GOT3 (cell line): ENCODE measurements at regions not wholly inside any gene's neighbourhood (a gene's known extent, or its start where the extent isn't known, plus 50 kb on each side); places are given as distances from the start of the nearest gene placed in this dataset.

Source experiments
- DNase-seq: peaks from one replicate; lab custom pipeline; 2025; ENCODE audit warnings: mixed read lengths; lab: John Stamatoyannopoulos, UW

DNA sequence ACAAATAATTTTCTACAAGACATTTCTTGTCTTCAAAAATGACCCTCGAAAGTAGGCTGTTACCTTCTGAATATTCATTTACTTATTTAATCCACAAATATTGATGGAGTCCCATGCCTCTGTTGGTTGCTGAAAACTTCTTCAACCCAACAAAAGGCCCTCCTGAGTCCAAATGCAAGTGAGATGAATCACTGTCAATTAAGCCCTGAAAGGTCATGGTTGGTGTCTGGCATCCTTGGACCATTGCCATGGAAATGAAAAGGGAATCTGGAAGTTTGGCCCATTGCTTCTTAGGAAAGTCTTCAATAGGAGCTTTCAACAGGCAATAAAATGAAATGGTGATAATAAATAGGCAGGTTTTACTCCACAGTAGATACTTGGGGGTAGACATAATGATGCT lies 364.7 kb upstream of the DYNLRB2 start:
- DNase-seq: no peak

- no peak for DNase-seq
These were observed 365.8 kb upstream of the DYNLRB2 start for GRCh38 chr16:80175011-80175410.

DNA sequence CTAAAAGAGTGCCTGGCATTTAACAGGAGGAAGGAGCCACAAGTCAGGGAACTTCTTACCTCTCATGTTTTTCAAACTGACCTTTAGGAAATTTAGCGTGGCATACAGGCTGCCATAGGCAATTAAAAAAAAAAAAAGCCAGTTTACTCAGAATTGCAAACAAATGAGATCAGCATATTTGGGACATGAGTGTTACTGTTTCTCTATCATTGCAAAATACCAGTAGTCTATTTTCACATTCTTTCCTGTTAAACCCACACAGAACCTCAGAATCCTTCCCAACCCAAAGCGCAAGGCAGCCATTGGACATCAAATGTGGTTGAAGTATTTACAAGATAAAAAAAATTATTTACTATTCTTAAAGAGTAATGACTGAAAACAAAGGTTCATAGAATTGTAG lies 366.4 kb upstream of the DYNLRB2 start:
- DNase-seq: no peak

GRCh38 chr16:80171746-80172145 lies 369.0 kb upstream of the DYNLRB2 start:
- DNase-seq: no peak

- DNase-seq: no peak
These were observed 369.6 kb upstream of the DYNLRB2 start for GRCh38 chr16:80171199-80171598.

GRCh38 chr16:80167657-80168390 lies 373.0 kb upstream of the DYNLRB2 start:
- no peak for DNase-seq

- DNase-seq: no peak
These were observed 374.7 kb upstream of the DYNLRB2 start for GRCh38 chr16:80166082-80166481.

- DNase-seq: no peak
These were observed 375.7 kb upstream of the DYNLRB2 start for GRCh38 chr16:80164966-80165550.

- no peak for DNase-seq
These were observed 377.5 kb upstream of the DYNLRB2 start for GRCh38 chr16:80163339-80163738.

DNA sequence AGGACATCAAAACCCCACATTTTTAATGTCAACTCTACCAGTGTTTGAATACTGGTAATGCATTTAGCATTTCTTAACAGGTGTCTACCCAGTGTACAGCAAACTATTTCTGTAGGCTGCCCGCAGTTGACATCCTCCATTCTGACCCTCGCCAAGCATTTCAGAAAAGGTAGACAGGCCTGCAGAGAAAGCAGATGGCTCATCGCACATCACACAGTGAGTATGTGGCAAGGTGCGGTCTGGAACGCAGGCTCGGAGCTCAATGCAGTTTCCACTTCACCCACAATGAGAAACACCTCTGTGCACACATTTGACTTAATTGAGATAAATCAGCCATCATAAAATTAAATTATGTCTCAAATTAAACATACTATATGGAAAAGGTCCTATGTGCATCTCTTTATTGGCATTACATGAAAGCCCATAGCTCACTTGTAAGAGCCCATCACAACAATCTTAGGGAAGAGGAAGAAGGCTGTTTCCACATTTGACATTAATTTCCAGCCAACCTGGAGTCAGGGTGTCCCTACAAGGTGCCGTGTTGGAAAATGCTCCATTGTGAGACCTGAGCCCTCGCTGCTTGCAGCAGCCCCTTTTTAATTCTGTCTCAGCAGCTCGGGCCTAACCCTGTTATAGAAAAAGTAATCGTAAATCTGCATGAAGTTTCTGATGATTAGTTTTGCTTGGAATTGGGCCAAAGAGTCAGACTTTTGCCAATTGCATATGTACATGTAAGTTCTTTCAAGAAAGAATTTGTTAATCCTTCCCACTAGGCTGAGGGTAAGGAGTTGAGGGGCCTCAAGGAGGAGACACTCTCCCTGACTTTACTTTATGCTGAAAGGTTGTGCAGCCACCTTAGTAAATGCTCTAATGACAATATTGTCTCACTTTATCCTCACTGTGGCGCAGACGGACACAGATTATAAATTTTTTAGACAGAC lies 378.7 kb upstream of the DYNLRB2 start:
- no peak for DNase-seq

DNA sequence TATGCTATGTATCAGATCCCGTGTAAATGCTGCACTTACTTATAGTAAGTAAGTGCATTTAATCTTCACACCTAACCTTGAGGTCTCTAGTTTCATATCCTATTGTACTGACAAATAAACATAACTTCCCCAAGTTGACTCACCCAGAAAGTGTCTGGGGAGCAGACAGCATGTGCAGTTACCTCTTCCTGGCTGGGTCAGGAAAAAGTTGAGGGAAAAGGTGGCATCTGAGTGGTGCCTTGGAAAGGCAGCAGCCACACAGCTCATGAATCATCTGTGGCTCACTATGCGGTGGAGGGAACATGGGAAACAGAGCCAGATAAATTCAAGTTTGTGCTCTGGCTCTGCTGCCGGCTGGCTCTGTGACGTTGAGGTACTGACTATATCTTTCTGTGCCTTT lies 382.0 kb upstream of the DYNLRB2 start:
- DNase-seq: no peak

- no peak for DNase-seq
These were observed 389.1 kb upstream of the DYNLRB2 start for GRCh38 chr16:80151722-80152111.

DNA sequence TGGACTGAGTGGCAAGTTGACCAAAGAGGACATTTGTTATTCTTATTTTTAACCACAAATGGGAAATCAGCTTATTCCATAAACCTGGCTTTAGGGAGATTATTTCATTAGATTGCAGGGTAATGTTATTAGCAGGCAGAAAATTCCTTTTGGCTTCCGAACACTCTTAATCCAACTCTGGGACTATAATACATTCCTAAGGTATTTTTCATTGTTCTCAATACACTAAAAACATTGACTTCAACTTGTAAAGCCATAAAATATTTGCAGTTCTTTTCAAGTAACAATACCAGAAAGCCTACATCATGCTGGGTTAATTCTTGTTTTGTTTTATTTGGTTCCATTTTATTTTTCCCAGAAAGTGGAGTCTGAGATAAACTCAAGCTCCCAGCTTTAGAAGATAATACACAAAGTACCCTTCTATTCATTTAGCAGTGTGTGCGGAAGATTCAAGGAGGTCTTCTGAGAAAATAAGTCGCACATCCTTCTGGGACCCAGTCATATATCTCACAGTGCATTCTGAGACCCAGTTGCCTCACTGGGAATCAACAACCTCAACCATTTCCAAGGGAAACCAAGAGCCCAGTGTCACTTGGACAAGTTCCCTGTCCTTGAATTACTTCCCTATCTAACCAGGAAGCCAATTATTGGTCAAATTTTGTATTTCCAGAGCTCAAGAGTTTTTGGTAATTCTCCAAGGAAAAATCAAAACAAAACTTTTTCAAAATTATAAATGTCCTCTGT lies 389.6 kb upstream of the DYNLRB2 start:
- no peak for DNase-seq

DNA sequence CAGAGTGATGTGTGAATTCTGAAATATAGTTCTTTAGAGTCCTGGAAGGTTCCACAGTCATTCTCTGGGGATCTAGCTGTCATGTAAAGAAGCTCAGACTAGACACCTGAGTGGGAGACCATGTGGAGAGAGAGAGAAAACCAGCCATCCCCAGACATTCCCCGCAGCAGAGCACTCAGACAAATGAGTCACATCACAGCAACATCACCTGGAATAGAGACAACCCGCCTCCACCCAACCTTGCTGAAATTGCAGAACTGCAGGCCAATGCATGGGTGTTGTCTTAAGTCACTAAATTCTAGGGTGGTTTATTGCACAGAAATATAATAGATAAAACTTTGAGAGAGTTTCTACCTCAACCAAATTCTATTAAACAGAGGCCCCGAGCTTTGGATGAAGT lies 392.0 kb upstream of the DYNLRB2 start:
- DNase-seq: no peak

DNA sequence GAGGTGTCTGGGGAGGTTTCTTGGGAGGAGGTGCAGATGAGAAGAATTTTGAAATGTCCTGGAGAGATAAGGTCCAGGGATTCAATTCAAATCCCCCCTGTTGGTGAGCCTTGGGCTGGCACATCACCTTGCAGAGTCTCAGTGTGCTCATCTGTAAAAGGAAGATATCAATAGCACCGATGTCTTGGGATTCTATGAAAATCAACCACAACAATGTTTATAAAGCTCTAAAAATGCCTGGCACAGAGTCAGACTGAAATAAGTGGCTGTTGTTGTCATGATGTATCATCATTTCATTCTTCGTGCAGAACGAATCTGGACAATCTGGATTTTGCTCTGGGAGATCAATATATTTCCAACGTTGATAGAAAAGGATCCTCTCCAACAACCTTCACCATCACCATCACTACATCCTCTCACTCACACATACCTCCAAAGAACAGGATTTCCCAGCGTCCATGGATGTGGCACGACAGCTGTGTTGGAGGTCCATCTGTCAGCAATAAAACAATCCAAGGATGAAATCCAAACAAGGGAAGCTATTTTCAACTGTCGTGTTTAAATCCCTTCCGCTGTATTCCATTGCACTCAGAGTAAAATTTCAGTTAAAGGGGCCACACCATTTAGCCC lies 393.7 kb upstream of the DYNLRB2 start:
- no peak for DNase-seq

- DNase-seq: no peak
These were observed 396.6 kb upstream of the DYNLRB2 start for GRCh38 chr16:80144191-80144590.

GRCh38 chr16:80142940-80143339 lies 397.9 kb upstream of the DYNLRB2 start:
- no peak for DNase-seq

- no peak for DNase-seq
These were observed 398.5 kb upstream of the DYNLRB2 start for GRCh38 chr16:80142281-80142680.

DNA sequence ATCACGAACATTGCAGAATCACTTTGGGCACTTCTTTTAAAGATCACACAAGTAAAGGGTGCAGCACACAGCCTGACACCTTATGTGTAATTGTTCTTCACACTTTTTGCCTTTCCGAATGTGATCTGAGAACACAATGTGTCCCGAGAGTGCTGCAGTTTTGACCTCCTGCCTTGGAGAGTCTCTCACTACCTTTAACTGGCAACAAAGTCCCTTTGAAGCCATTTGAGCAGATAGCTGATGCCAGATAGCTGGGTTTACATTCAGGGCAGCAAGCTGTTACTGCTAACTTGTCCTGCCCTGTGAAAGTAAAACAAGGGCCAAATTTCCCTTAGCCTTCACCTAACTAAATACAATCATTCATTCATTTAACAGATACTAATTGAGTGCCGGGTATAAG lies 411.0 kb upstream of the DYNLRB2 start:
- DNase-seq: no peak

GRCh38 chr16:80125677-80126076 lies 415.1 kb upstream of the DYNLRB2 start:
- no peak for DNase-seq

DNA sequence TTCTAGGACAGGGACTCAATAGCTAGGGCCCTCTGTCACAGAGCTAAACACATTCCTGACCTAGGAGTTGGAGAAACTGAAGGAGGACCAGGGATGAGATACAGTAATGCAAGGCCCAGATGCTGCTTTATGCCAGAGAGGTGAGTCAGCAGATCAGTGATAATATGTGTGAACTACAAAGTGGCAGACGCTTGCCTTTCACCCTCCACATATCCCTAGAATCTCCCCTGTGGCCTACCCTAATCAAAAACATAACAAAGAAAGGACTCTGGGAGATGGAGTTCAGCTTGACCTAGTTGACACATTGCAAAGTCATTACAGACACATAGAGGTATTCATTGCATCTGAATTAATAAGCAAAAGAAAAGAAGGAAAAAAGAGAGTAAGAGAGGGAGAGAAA lies 417.6 kb upstream of the DYNLRB2 start:
- no peak for DNase-seq

DNA sequence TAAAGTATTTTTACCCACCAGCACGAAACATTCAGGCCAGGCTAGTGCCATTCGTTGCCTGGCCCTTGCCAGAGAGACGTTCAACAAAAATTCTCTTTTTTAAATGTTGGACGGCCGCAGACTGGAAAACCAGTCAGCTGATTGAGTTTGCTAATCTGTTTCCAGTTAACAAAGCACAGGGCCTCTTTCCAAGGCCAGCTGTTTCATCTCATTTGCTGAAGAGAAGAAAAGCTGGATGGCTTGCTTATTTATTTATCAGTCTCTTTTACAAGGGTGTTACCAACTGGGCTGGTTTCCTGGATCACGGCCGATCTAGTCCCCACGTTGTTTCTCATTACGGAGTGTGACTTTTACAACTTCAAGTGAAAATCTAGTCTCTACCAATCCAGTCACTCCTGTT lies 418.7 kb upstream of the DYNLRB2 start:
- DNase-seq: no peak
